Pancreas (tissue), 10 donors: ENCODE measurements at regions not wholly inside any gene's neighbourhood (a gene's known extent, or its start where the extent isn't known, plus 50 kb on each side); places are given as distances from the start of the nearest gene placed in this dataset.
"Not testable (repeated sequence)": the region's sequence is repeated elsewhere in the genome, so short reads cannot be mapped to it uniquely, and the experiment has no call there.

Experiments used
- ATAC-seq, 4 donors: fragments of 200-7000 bp; cut with Tn5 transposase; one replicate each; pipeline versions ENCODE4 v1.8.0 to v1.9.1; 2020; ENCODE audit warnings: mild to moderate bottlenecking in 4 of 4, moderate library complexity in 4 of 4
- DNase-seq, 6 donors: peaks; one replicate each; pipeline ENCODE4 v3.0.0-alpha.2; 2020
- FAIRE-seq: peaks from 2 replicates; lab custom pipeline; 2012; peaks lifted over from hg19 to GRCh38; lab: Jason Lieb, UNC
- H3K27ac ChIP-seq, 4 donors: fragments of 200-600 bp; sonication (generic); 1 replicate in 3 of 4; 2 replicates in 1 of 4; pipeline versions ENCODE4 v1.5.0 to v1.8.0; 2020
- H3K27me3 ChIP-seq, 4 donors: fragments of 200-600 bp; one replicate each; pipeline ENCODE4 v1.8.0; 2021
- H3K36me3 ChIP-seq, 3 donors: fragments of 200-600 bp; sonication (generic) in 1 of 3; one replicate each; pipeline versions ENCODE4 v1.5.0 to v1.8.0; 2020 to 2021
- H3K4me1 ChIP-seq, 3 donors: fragments of 200-600 bp; one replicate each; pipeline ENCODE4 v1.8.0; 2021
- H3K4me3 ChIP-seq, 4 donors: fragments of 200-600 bp; sonication (generic) in 2 of 4; one replicate each; pipeline versions ENCODE4 v1.5.0 to v1.8.0; 2020 to 2021
- H3K9me3 ChIP-seq, 4 donors: fragments of 200-600 bp; one replicate each; pipeline ENCODE4 v1.8.0; 2021
- CTCF ChIP-seq, 4 donors: fragments of 200-600 bp; sonication (generic) in 3 of 4; IDR thresholded peaks; one replicate each; pipeline versions ENCODE4 v1.5.0 to v1.8.0; 2021; ENCODE audit warnings: antibody characterized with exemption in 4 of 4
- WGBS, 2 donors: extraction: QIAGEN DNeasy Blood & Tissue Kit; methylation state at CpG; one replicate each; pipeline ENCODE4 v1.1.7; 2013; 5-methylcytosine and 5-hydroxymethylcytosine counted together
- intact Hi-C, 3 donors: fragments of 100-400 bp; cut with DNase I; formaldehyde crosslinking; loops; one replicate each; pipeline versions ENCODE4 v1.11.1 to v1.14.2; 2022
- donor health status: healthy with polysubstance abuse.
- donor health status: DM: no; HTN: no; CAD: no; lungs with moderate emphysema.
- donor health status: DM: no; HTN: no; CAD: no.
- donor health status: control.
- donor health status: control.
- donor health status: Bipolar disorder and iron deficiency.
- donor health status: DM: yes; HTN: yes; CAD: no.
- donor health status: DM: no; HTN: no; CAD: no.
- donor health status: DM: no; HTN: no; CAD: no.
- donor health status: DM: yes; HTN: yes; CAD: no.

DNA sequence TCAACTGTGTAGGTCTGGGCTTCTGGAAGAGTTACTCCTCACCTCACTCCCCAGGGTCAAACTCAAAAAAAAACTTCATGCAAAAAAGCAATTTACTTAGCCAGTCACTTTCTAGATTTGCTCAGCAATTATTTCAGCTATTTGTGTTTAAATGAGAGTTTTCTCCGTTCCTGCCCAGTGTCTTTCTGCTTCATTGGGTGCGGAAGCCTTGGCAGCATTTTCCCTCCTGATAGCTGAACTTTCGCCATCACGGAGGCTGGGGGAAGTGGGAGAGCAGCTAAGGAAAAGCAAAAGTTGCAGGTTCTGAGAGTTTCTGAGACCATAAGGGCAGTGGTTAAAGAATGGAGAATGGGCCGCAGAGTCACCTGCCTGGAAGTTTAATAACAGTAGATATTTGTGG lies 287.1 kb upstream of the DYNLRB2 start:
- intact Hi-C loops, result no loop called here
- no peak for TF ChIP-seq CTCF (IDR thresholded peaks at IDR 0.05)
- no peak overlapping the region for H3K4me3 ChIP-seq
- H3K27ac ChIP-seq, result no peak overlapping the region
- ATAC-seq (no peak), FAIRE-seq (no peak), DNase-seq (no peak)
- no peaks in the 10 kb centered on the region for H3K27me3 ChIP-seq
- H3K4me1 ChIP-seq, result no peaks in the 10 kb centered on the region
- H3K9me3 ChIP-seq, result no peaks in the 10 kb centered on the region
- WGBS, 2 donors, result 81 to 84% methylated on average over 5 of the region's 5 CpGs
- no peaks in the 10 kb centered on the region for H3K36me3 ChIP-seq

DNA sequence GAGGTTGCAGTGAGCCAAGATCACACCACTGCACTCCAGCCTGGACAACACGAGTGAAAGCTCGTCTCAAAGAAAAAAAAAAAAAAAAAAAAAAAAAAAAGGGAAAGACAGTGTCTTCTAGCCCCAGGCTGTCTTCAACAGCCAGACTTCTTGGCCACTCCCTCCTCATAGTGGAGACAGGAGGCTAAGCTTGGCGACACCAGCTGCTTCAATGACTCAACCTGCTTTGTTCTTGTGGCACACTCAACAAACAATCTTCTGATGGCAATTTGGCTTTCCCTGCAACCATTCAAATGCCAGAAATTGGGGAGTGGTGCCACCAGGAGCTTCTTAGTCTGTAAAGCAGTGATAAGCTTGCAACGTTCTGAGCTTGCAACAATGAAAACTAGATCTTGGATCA lies 290.4 kb upstream of the DYNLRB2 start:
- Histone ChIP-seq H3K4me1 (no peaks in the 10 kb centered on the region), H3K36me3 (no peaks in the 10 kb centered on the region), H3K4me3 (no peak overlapping the region), H3K9me3 (no peaks in the 10 kb centered on the region), H3K27ac (no peak overlapping the region), H3K27me3 (no peaks in the 10 kb centered on the region)
- no peak for TF ChIP-seq CTCF (IDR thresholded peaks at IDR 0.05)
- no peak for FAIRE-seq
- intact Hi-C loops, result no loop called here
- no peak for DNase-seq
- WGBS, 2 donors, result 68 to 72% methylated on average over 4 of the region's 4 CpGs
- ATAC-seq, result no peak

DNA sequence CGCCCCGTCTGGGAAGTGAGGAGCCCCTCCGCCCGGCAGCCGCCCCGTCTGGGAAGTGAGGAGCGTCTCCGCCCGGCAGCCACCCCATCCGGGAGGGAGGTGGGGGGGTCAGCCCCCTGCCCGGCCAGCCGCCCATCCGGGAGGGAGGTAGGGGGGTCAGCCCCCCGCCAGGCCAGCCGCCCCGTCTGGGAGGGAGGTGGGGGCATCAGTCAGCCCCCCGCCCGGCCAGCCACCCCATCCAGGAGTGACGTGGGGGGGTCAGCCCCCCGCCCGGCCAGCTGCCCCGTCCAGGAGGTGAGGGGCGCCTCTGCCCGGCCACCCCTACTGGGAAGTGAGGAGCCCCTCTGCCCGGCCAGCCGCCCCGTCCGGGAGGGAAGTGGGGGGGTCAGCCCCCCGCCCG lies 297.5 kb upstream of the DYNLRB2 start:
- H3K36me3 ChIP-seq, H3K9me3 ChIP-seq, H3K4me3 ChIP-seq, H3K27me3 ChIP-seq, H3K4me1 ChIP-seq, H3K27ac ChIP-seq, ATAC-seq, FAIRE-seq, DNase-seq, intact Hi-C loops: not testable (repeated sequence)
- 95% methylated on average over 11 of the region's 30 CpGs; no CpG with 5 or more reads in 1 of the 2 donors for WGBS, 2 donors

- intact Hi-C loops, H3K27ac ChIP-seq, FAIRE-seq, H3K4me3 ChIP-seq, DNase-seq, H3K36me3 ChIP-seq, H3K4me1 ChIP-seq, ATAC-seq, H3K27me3 ChIP-seq, H3K9me3 ChIP-seq: not testable (repeated sequence)
- WGBS, 2 donors, result 80 to 90% methylated on average over 2 of the region's 4 CpGs
These were observed 298.5 kb upstream of the DYNLRB2 start for GRCh38 chr16:80242279-80242678.

DNA sequence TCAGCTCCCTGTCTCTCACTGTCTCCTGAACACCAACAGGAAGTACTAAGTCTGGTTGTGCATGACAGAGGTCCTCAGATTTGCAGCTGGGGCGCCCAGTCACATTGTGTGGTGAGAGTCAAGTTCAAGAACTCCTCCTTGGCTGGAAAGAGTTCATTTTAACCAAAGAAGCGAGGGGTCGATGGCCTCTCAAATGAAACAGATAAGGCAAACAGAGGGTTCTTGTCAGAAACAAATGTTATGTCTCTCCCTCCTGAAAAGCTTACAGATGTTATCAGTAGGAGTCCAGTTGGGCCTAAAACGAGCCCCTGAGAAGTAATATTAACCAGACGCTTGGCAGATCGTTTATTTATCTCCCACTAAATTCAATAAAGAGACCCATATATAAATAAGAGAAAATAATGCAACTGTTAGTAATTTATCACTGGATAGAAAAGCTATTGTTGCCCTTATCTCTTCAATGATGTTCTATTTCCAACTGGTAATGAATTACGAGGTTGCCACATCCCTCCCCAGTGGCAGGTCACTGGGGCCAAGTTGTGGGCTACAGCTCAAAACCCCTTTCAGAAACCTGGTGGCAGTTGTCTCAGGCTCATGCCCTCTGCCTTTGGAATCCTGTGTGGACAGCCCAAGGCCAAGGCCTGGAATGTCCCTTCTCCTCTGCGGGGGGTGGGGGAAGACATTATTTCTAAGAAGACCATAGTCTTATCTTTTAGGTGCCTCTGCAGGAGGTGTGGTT lies 307.5 kb upstream of the DYNLRB2 start:
- H3K4me3 ChIP-seq, result no peak overlapping the region
- WGBS, 2 donors, result 18 to 28% methylated on average over 8 of the region's 8 CpGs
- peak in 2 of 6 donors; percentile 18 to 25 for DNase-seq
- intact Hi-C loops, result no loop called here
- ATAC-seq, result peak in 3 of 4 donors; percentile 23 to 78 (median 60)
- TF ChIP-seq CTCF (IDR thresholded peaks at IDR 0.05), result no peak
- no peaks in the 10 kb centered on the region for H3K9me3 ChIP-seq
- no peaks in the 10 kb centered on the region for H3K36me3 ChIP-seq
- FAIRE-seq, result no peak
- no peaks in the 10 kb centered on the region for H3K4me1 ChIP-seq
- peak overlapping the region in 2 of 4 donors; percentile 44 to 46 for H3K27ac ChIP-seq
- no peaks in the 10 kb centered on the region for H3K27me3 ChIP-seq

GRCh38 chr16:80231888-80232287 lies 308.9 kb upstream of the DYNLRB2 start:
- Histone ChIP-seq H3K36me3 (no peaks in the 10 kb centered on the region), H3K9me3 (no peaks in the 10 kb centered on the region), H3K4me3 (no peak overlapping the region), H3K27me3 (no peaks in the 10 kb centered on the region), H3K4me1 (no peaks in the 10 kb centered on the region), H3K27ac (no peak overlapping the region)
- ATAC-seq (peak in 2 of 4 donors; percentile 18 to 47), DNase-seq (no peak), FAIRE-seq (no peak)
- intact Hi-C loops, result no loop called here
- no peak for TF ChIP-seq CTCF (IDR thresholded peaks at IDR 0.05)
- 46 to 65% methylated on average over 3 of the region's 3 CpGs for WGBS, 2 donors
